ENCODE measurements at regions not wholly inside any gene's neighbourhood (a gene's known extent, or its start where the extent isn't known, plus 50 kb on each side); places are given as distances from the start of the nearest gene placed in this dataset.

GRCh38 chr16:49168126-49168525 lies 113.5 kb downstream of the CBLN1 start:
- ChIA-PET POLR2A (no interaction called here), CTCF (no interaction called here)
- H3K4me1 ChIP-seq (ENCODE audit: control insufficient read depth in 1 of 2, insufficient read depth in 2 of 2, low read depth in 1 of 2, low read length in 1 of 2) = no peaks in the 10 kb centered on the region
- TF ChIP-seq EP300 (IDR thresholded peaks at IDR 0.05; ENCODE audit: borderline replicate concordance in 1 of 2, low read depth in 1 of 2, low read length in 1 of 2) = no peak
- TF ChIP-seq, protein P1, sequence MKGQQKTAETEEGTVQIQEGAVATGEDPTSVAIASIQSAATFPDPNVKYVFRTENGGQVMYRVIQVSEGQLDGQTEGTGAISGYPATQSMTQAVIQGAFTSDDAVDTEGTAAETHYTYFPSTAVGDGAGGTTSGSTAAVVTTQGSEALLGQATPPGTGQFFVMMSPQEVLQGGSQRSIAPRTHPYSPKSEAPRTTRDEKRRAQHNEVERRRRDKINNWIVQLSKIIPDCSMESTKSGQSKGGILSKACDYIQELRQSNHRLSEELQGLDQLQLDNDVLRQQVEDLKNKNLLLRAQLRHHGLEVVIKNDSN (IDR thresholded peaks at IDR 0.05; ENCODE audit: borderline replicate concordance, low read depth) = no peak
- TF ChIP-seq POLR2AphosphoS5 (IDR thresholded peaks at IDR 0.05; ENCODE audit: low read depth, low read length) = no peak
- TF ChIP-seq, protein P2, sequence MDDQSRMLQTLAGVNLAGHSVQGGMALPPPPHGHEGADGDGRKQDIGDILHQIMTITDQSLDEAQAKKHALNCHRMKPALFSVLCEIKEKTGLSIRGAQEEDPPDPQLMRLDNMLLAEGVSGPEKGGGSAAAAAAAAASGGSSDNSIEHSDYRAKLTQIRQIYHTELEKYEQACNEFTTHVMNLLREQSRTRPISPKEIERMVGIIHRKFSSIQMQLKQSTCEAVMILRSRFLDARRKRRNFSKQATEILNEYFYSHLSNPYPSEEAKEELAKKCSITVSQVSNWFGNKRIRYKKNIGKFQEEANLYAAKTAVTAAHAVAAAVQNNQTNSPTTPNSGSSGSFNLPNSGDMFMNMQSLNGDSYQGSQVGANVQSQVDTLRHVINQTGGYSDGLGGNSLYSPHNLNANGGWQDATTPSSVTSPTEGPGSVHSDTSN (IDR thresholded peaks at IDR 0.05) = no peak
- no peak for TF ChIP-seq GABPA (IDR thresholded peaks at IDR 0.05; ENCODE audit: low read depth)
- TF ChIP-seq FOXJ3 (CRISPR knock-in tag; IDR thresholded peaks at IDR 0.05) = no peak
- H3K79me2 ChIP-seq (ENCODE audit: insufficient read depth) = no peaks in the 10 kb centered on the region
- no peak overlapping the region for H3K4me2 ChIP-seq
- no peaks in the 10 kb centered on the region for H3K27me3 ChIP-seq (ENCODE audit: insufficient read depth)
- WGBS (ENCODE audit: low lambda C conversion rate) = 0% methylated on average over 1 of the region's 1 CpG
- H3F3A ChIP-seq (replicated peaks; ENCODE audit: insufficient read depth) = no peaks in the 10 kb centered on the region
- H3K4me3 ChIP-seq (ENCODE audit: low read depth in 2 of 2, low read length in 1 of 2) = no peak overlapping the region
- DNase-seq = no peak
- H3K27ac ChIP-seq (ENCODE audit: low read depth in 2 of 2, low read length in 1 of 2) = no peak overlapping the region
- no peaks in the 10 kb centered on the region for H3K9me3 ChIP-seq
- no peak overlapping the region for H2AFZ ChIP-seq (ENCODE audit: low read depth)
- no peak overlapping the region for H3K9ac ChIP-seq
- H3K36me3 ChIP-seq (replicated peaks in 1 of 2; ENCODE audit: control insufficient read depth in 1 of 2, insufficient read depth in 2 of 2, low read length in 1 of 2) = no peaks in the 10 kb centered on the region
- H4K20me1 ChIP-seq (ENCODE audit: insufficient read depth) = no peaks in the 10 kb centered on the region
- H3K9me2 ChIP-seq = no peaks in the 10 kb centered on the region

DNA sequence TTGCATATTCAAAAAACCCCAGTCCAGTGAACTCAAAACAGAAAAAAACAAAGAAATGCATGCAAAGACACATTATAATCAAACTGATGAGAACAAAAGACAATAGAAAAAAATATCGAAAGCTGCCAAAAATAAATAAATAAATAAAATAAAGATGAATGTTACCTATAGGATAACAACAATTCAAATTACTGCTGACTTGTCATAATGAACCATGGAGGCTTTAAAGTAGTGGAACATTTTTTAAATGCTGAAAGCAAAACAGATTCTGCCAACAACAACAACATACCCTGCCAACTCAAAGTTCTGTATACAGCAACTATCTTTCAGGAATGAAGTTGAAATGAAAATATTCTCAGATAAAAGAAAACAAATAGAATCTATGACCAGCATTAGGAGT lies 116.6 kb downstream of the CBLN1 start:
- Histone ChIP-seq H2AFZ (ENCODE audit: low read depth) (no peak overlapping the region), H3K4me3 (ENCODE audit: low read depth in 2 of 2, low read length in 1 of 2) (no peak overlapping the region), H4K20me1 (ENCODE audit: insufficient read depth) (no peaks in the 10 kb centered on the region), H3K9me3 (no peaks in the 10 kb centered on the region), H3K79me2 (ENCODE audit: insufficient read depth) (no peaks in the 10 kb centered on the region), H3F3A (replicated peaks; ENCODE audit: insufficient read depth) (no peaks in the 10 kb centered on the region), H3K4me1 (ENCODE audit: control insufficient read depth in 1 of 2, insufficient read depth in 2 of 2, low read depth in 1 of 2, low read length in 1 of 2) (no peaks in the 10 kb centered on the region), H3K4me2 (no peak overlapping the region), H3K27ac (ENCODE audit: low read depth in 2 of 2, low read length in 1 of 2) (no peak overlapping the region), H3K9me2 (no peaks in the 10 kb centered on the region), H3K27me3 (ENCODE audit: insufficient read depth) (no peaks in the 10 kb centered on the region), H3K9ac (no peak overlapping the region), H3K36me3 (replicated peaks in 1 of 2; ENCODE audit: control insufficient read depth in 1 of 2, insufficient read depth in 2 of 2, low read length in 1 of 2) (no peaks in the 10 kb centered on the region)
- CTCF ChIA-PET = no interaction called here
- 9% methylated on average over 1 of the region's 1 CpG for WGBS (ENCODE audit: low lambda C conversion rate)
- DNase-seq = no peak
- POLR2A ChIA-PET = no interaction called here
- TF ChIP-seq JUND (IDR thresholded peaks at IDR 0.05) = no peak
- TF ChIP-seq FOXM1 (IDR thresholded peaks at IDR 0.05; ENCODE audit: low read depth) = no peak
- no peak for TF ChIP-seq NFIC (IDR thresholded peaks at IDR 0.05; ENCODE audit: borderline replicate concordance)
- TF ChIP-seq IRF3 (IDR thresholded peaks at IDR 0.05; ENCODE audit: low read depth, low read length) = no peak
- no peak for TF ChIP-seq MAX (IDR thresholded peaks at IDR 0.05; ENCODE audit: low read depth)
- TF ChIP-seq CHD2 (IDR thresholded peaks at IDR 0.05; ENCODE audit: low read length, partially characterized antibody) = no peak
- TF ChIP-seq MEF2A (IDR thresholded peaks at IDR 0.05; ENCODE audit: borderline replicate concordance, low read depth) = no peak
- TF ChIP-seq GABPA (IDR thresholded peaks at IDR 0.05; ENCODE audit: low read depth) = no peak
- no peak for TF ChIP-seq ELF1 (IDR thresholded peaks at IDR 0.05)
- no peak for TF ChIP-seq RFX5 (IDR thresholded peaks at IDR 0.05; ENCODE audit: low read length)
- TF ChIP-seq, protein P1 (IDR thresholded peaks at IDR 0.05; ENCODE audit: borderline replicate concordance, low read depth) = no peak
